ENCODE measurements at regions not wholly inside any gene's neighbourhood (a gene's known extent, or its start where the extent isn't known, plus 50 kb on each side); places are given as distances from the start of the nearest gene placed in this dataset.

DNA sequence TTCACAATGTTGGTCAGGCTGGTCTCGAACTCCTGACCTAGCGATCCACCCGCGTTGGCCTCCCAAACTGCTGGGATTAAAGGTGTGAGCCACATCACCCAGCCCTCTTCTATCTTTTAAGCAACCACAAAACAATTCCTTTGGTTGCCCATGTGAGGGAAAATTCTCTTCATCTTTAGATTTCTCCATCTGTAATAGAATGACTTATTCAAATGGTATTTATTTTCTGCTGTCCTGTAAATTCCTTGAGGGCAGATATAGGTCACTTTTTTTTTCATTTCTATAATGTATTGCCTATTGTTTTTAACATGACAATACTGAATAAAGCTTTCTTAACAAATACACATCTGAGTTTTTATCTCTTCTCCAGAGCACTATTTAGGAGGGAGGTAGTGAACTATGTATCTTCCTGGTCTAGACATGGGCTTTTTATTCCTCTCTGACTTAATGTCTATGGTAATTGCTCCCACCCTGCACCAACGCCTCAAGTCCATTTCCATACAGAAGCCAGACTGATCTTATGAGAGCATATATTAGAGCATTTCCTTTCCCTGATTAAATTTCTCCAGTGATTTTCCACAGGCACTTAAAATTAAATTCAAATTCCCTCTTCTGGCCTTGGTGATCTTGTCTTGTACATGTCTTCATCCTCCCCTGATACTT is 595.6 kb downstream of the CAAP1 start:
- no peaks in the 10 kb centered on the region for H3K9me2 ChIP-seq (replicated peaks; ENCODE audit: control insufficient read depth, low read length)
- H3K79me2 ChIP-seq (ENCODE audit: control insufficient read depth, low read length), result no peaks in the 10 kb centered on the region
- TF ChIP-seq, protein P1, sequence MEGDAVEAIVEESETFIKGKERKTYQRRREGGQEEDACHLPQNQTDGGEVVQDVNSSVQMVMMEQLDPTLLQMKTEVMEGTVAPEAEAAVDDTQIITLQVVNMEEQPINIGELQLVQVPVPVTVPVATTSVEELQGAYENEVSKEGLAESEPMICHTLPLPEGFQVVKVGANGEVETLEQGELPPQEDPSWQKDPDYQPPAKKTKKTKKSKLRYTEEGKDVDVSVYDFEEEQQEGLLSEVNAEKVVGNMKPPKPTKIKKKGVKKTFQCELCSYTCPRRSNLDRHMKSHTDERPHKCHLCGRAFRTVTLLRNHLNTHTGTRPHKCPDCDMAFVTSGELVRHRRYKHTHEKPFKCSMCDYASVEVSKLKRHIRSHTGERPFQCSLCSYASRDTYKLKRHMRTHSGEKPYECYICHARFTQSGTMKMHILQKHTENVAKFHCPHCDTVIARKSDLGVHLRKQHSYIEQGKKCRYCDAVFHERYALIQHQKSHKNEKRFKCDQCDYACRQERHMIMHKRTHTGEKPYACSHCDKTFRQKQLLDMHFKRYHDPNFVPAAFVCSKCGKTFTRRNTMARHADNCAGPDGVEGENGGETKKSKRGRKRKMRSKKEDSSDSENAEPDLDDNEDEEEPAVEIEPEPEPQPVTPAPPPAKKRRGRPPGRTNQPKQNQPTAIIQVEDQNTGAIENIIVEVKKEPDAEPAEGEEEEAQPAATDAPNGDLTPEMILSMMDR (IDR thresholded peaks at IDR 0.05; ENCODE audit: low read depth, low read length, poor library complexity, severe bottlenecking), result no peak
- no peaks in the 10 kb centered on the region for H3F3A ChIP-seq (ENCODE audit: control insufficient read depth, insufficient read depth)
- H3K4me1 ChIP-seq (ENCODE audit: control insufficient read depth, low read length), result no peaks in the 10 kb centered on the region
- H3K27me3 ChIP-seq (ENCODE audit: control insufficient read depth, low read length), result no peaks in the 10 kb centered on the region
- no peak overlapping the region for H3K27ac ChIP-seq (ENCODE audit: low read depth, low read length)
- no peaks in the 10 kb centered on the region for H4K20me1 ChIP-seq (ENCODE audit: control insufficient read depth, insufficient read depth, low read depth, low read length)
- H3K4me3 ChIP-seq (ENCODE audit: low read length), result no peak overlapping the region
- H3K36me3 ChIP-seq (ENCODE audit: control insufficient read depth, low read length), result no peaks in the 10 kb centered on the region
- H3K4me2 ChIP-seq (ENCODE audit: low read length), result no peak overlapping the region
- no peaks in the 10 kb centered on the region for H3K9me3 ChIP-seq (ENCODE audit: control insufficient read depth, insufficient read depth, low read length)

DNA sequence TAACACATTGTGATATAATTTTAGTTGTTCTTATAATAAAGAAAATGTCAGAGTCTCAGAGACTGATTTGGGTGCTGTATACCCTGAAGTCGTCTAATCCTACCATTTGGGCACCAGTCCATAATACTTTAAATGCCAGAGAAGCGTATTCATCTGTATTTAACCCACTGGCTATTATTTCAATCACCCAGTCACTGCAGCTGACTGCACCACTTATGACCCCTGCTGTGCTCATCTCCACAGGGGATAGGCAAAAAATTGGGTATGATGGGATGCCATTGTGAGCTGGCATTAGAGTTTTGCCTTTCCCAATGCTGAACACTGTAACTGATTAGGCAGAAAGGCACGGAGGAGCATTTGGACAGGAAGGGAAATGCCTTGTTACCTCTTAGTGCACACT is 599.7 kb downstream of the CAAP1 start:
- Histone ChIP-seq H3K4me1 (ENCODE audit: control insufficient read depth, low read length) (no peaks in the 10 kb centered on the region), H3K9me2 (replicated peaks; ENCODE audit: control insufficient read depth, low read length) (no peaks in the 10 kb centered on the region), H3K36me3 (ENCODE audit: control insufficient read depth, low read length) (no peaks in the 10 kb centered on the region), H3F3A (ENCODE audit: control insufficient read depth, insufficient read depth) (no peaks in the 10 kb centered on the region), H3K4me3 (ENCODE audit: low read length) (no peak overlapping the region), H3K27me3 (ENCODE audit: control insufficient read depth, low read length) (no peaks in the 10 kb centered on the region), H3K9me3 (ENCODE audit: control insufficient read depth, insufficient read depth, low read length) (no peaks in the 10 kb centered on the region), H3K79me2 (ENCODE audit: control insufficient read depth, low read length) (no peaks in the 10 kb centered on the region), H3K4me2 (ENCODE audit: low read length) (no peak overlapping the region), H4K20me1 (ENCODE audit: control insufficient read depth, insufficient read depth, low read depth, low read length) (no peaks in the 10 kb centered on the region), H3K27ac (ENCODE audit: low read depth, low read length) (no peak overlapping the region)
- TF ChIP-seq EZH2phosphoT487 (IDR thresholded peaks at IDR 0.05; ENCODE audit: borderline replicate concordance, low read length), result no peak
- TF ChIP-seq, protein P1 (IDR thresholded peaks at IDR 0.05; ENCODE audit: low read depth, low read length, poor library complexity, severe bottlenecking), result no peak

DNA sequence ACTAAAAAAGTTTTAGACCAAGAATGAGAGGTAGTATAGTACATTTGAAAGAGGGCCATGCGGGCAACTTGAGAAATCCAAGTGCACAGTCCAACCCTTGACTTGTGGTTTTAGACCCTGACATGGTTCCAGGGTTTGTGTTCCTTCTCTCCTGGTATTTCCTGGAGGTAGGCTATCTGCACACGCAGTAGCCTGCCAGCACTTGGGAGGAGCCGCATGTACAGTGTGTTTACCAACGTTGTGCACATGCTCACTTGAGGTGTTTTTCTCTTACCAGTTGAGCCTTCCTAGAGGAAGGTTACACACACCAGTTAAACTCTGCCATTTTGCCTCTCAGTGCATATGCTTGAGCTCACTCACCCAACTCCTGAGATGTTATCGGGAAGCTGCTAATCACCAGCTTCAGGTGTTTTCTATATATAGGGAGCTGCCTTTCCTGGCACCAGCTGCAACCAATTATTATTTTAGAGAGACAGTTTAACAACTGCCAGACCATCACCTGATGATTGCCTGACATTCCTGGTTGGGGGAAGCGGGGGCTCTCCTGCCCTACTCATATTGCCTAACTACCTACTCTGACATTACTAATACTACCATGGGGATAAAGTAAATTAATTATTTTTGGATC is 593.4 kb upstream of the TUSC1 start:
- no peaks in the 10 kb centered on the region for H3K4me1 ChIP-seq (ENCODE audit: control insufficient read depth, low read length)
- no peaks in the 10 kb centered on the region for H3K9me2 ChIP-seq (replicated peaks; ENCODE audit: control insufficient read depth, low read length)
- H3K9me3 ChIP-seq (ENCODE audit: control insufficient read depth, insufficient read depth, low read length), result no peaks in the 10 kb centered on the region
- H3K4me3 ChIP-seq (ENCODE audit: low read length), result no peak overlapping the region
- H4K20me1 ChIP-seq (ENCODE audit: control insufficient read depth, insufficient read depth, low read depth, low read length), result no peaks in the 10 kb centered on the region
- no peak overlapping the region for H3K4me2 ChIP-seq (ENCODE audit: low read length)
- H3K27me3 ChIP-seq (ENCODE audit: control insufficient read depth, low read length), result no peaks in the 10 kb centered on the region
- no peak for TF ChIP-seq EZH2phosphoT487 (IDR thresholded peaks at IDR 0.05; ENCODE audit: borderline replicate concordance, low read length)
- TF ChIP-seq, protein P1 (IDR thresholded peaks at IDR 0.05; ENCODE audit: low read depth, low read length, poor library complexity, severe bottlenecking), result no peak
- H3F3A ChIP-seq (ENCODE audit: control insufficient read depth, insufficient read depth), result no peaks in the 10 kb centered on the region
- H3K36me3 ChIP-seq (ENCODE audit: control insufficient read depth, low read length), result no peaks in the 10 kb centered on the region
- no peaks in the 10 kb centered on the region for H3K79me2 ChIP-seq (ENCODE audit: control insufficient read depth, low read length)
- H3K27ac ChIP-seq (ENCODE audit: low read depth, low read length), result no peak overlapping the region
